Nephron (organoid): ENCODE measurements at regions not wholly inside any gene's neighbourhood (a gene's known extent, or its start where the extent isn't known, plus 50 kb on each side); places are given as distances from the start of the nearest gene placed in this dataset.

ENCODE experiments used
- H3K27ac Mint-ChIP-seq, 3 experiments: 2 replicates each; pipeline ENCODE4 v1.8.0; 2020; ENCODE audit warnings: mixed read lengths in 3 of 3, mild to moderate bottlenecking in 2 of 3, moderate library complexity in 1 of 3
- H3K27me3 Mint-ChIP-seq: 2 replicates; pipeline ENCODE4 v1.8.0; 2021; ENCODE audit warnings: low read depth, mild to moderate bottlenecking, moderate library complexity, mixed read lengths
- H3K36me3 Mint-ChIP-seq: 2 replicates; pipeline ENCODE4 v1.8.0; 2020; ENCODE audit warnings: low read depth, mixed read lengths
- H3K4me1 Mint-ChIP-seq: 2 replicates; pipeline ENCODE4 v1.8.0; 2020; ENCODE audit warnings: mixed read lengths
- H3K4me3 Mint-ChIP-seq, 3 experiments: 2 replicates each; pipeline ENCODE4 v1.8.0; 2020; ENCODE audit warnings: mild to moderate bottlenecking in 3 of 3, mixed read lengths in 3 of 3, moderate library complexity in 2 of 3
- H3K9me3 Mint-ChIP-seq: 2 replicates; pipeline ENCODE4 v1.8.0; 2020; ENCODE audit warnings: mixed read lengths
- CTCF ChIP-seq, 3 experiments: fragments of 200-600 bp; sonication (generic); IDR thresholded peaks; one replicate each; pipeline ENCODE4 v1.5.0; 2021; ENCODE audit warnings: antibody characterized with exemption in 3 of 3; ENCODE audit not compliant: unreplicated experiment in 3 of 3

GRCh38 chr5:158492841-158493242 is 606.9 kb downstream of the EBF1 start:
- TF ChIP-seq CTCF (IDR thresholded peaks at IDR 0.05; ENCODE audit: unreplicated experiment in 3 of 3): no peak
- Mint-ChIP-seq H3K27me3 (no peaks in the 10 kb centered on the region), H3K9me3 (no peaks in the 10 kb centered on the region), H3K36me3 (no peaks in the 10 kb centered on the region), H3K27ac (peak overlapping the region; percentile 59 to 82 (median 70)), H3K4me3 (no peak overlapping the region), H3K4me1 (peaks cover 25% of the 10 kb centered on the region)

GRCh38 chr5:158492136-158492535 is 607.6 kb downstream of the EBF1 start:
- Mint-ChIP-seq H3K9me3 (no peaks in the 10 kb centered on the region), H3K27ac (peak overlapping the region; percentile 59 to 82 (median 70)), H3K27me3 (no peaks in the 10 kb centered on the region), H3K4me1 (peaks cover 32% of the 10 kb centered on the region), H3K36me3 (no peaks in the 10 kb centered on the region), H3K4me3 (no peak overlapping the region)
- TF ChIP-seq CTCF (IDR thresholded peaks at IDR 0.05; ENCODE audit: unreplicated experiment in 3 of 3): no peak

- no peak for TF ChIP-seq CTCF (IDR thresholded peaks at IDR 0.05; ENCODE audit: unreplicated experiment in 3 of 3)
- Mint-ChIP-seq H3K4me3 (no peak overlapping the region), H3K27ac (peak overlapping the region; percentile 24 to 50 (median 33)), H3K9me3 (no peaks in the 10 kb centered on the region), H3K36me3 (no peaks in the 10 kb centered on the region), H3K4me1 (peaks cover 67% of the 10 kb centered on the region), H3K27me3 (no peaks in the 10 kb centered on the region)
Measured at GRCh38 chr5:158487664-158488063, 612.1 kb downstream of the EBF1 start.

GRCh38 chr5:158487156-158487555 is 612.6 kb downstream of the EBF1 start:
- Mint-ChIP-seq H3K4me3 (no peak overlapping the region), H3K36me3 (no peaks in the 10 kb centered on the region)
- no peak for TF ChIP-seq CTCF (IDR thresholded peaks at IDR 0.05; ENCODE audit: unreplicated experiment in 3 of 3)

GRCh38 chr5:158486566-158486965 is 613.1 kb downstream of the EBF1 start:
- H3K4me3 Mint-ChIP-seq: no peak overlapping the region

More at GRCh38 chr5:158487156-158487555, 612.6 kb downstream of the EBF1 start:
- Mint-ChIP-seq H3K27ac (peak overlapping the region; percentile 24 to 50 (median 33)), H3K27me3 (peaks cover 3% of the 10 kb centered on the region), H3K9me3 (no peaks in the 10 kb centered on the region), H3K4me1 (peaks cover 63% of the 10 kb centered on the region)

More at GRCh38 chr5:158486566-158486965, 613.1 kb downstream of the EBF1 start:
- peaks cover 4% of the 10 kb centered on the region for H3K27me3 Mint-ChIP-seq
- no peaks in the 10 kb centered on the region for H3K36me3 Mint-ChIP-seq
- H3K4me1 Mint-ChIP-seq: peaks cover 63% of the 10 kb centered on the region
- peak overlapping the region; percentile 48 to 83 (median 66) for H3K27ac Mint-ChIP-seq
- no peak for TF ChIP-seq CTCF (IDR thresholded peaks at IDR 0.05; ENCODE audit: unreplicated experiment in 3 of 3)
- no peaks in the 10 kb centered on the region for H3K9me3 Mint-ChIP-seq
